VCaP (cell line): ENCODE measurements at regions not wholly inside any gene's neighbourhood (a gene's known extent, or its start where the extent isn't known, plus 50 kb on each side); places are given as distances from the start of the nearest gene placed in this dataset.

Source experiments
- H3K27ac ChIP-seq: fragments of 450-650 bp; 2 replicates; pipeline ENCODE4 v1.5.1; 2017
- CTCF ChIP-seq: fragments of 450-650 bp; conservative IDR thresholded peaks from 2 replicates; pipeline ENCODE4 v1.5.1; 2017; ENCODE audit warnings: mild to moderate bottlenecking, moderate library complexity

- no peak for TF ChIP-seq CTCF
- H3K27ac ChIP-seq: no peak overlapping the region
These were observed 217.1 kb downstream of the POSTN start for GRCh38 chr13:37381502-37381901.

GRCh38 chr13:37379841-37380240 lies 218.7 kb downstream of the POSTN start:
- no peak for TF ChIP-seq CTCF
- no peak overlapping the region for H3K27ac ChIP-seq

GRCh38 chr13:37375724-37376123 lies 222.8 kb downstream of the POSTN start:
- TF ChIP-seq CTCF: no peak
- H3K27ac ChIP-seq: no peak overlapping the region

GRCh38 chr13:37375071-37375470 lies 223.5 kb downstream of the POSTN start:
- no peak overlapping the region for H3K27ac ChIP-seq
- TF ChIP-seq CTCF: no peak

- no peak overlapping the region for H3K27ac ChIP-seq
- no peak for TF ChIP-seq CTCF
These were observed 229.0 kb downstream of the POSTN start for GRCh38 chr13:37369616-37370015.

GRCh38 chr13:37368501-37368900 lies 230.1 kb downstream of the POSTN start:
- no peak for TF ChIP-seq CTCF
- no peak overlapping the region for H3K27ac ChIP-seq

- TF ChIP-seq CTCF: no peak
- H3K27ac ChIP-seq: no peak overlapping the region
These were observed 232.4 kb downstream of the POSTN start for GRCh38 chr13:37366044-37366770.
